Right atrium auricular region (tissue), 2 donors: ENCODE measurements at regions not wholly inside any gene's neighbourhood (a gene's known extent, or its start where the extent isn't known, plus 50 kb on each side); places are given as distances from the start of the nearest gene placed in this dataset.

Experiments used
- DNase-seq: peaks from one replicate; pipeline ENCODE4 v3.0.0-alpha.2; 2019; ENCODE audit warnings: low spot score
- H3K27ac ChIP-seq, 2 donors: fragments of 200-600 bp; sonication (generic); 1 replicate in 1 of 2; 2 replicates in 1 of 2; pipeline ENCODE4 v1.5.1; 2016 to 2019
- H3K27me3 ChIP-seq, 2 donors: fragments of 200-600 bp; sonication (generic); one replicate each; pipeline versions ENCODE4 v1.5.1 to v1.6.0; 2017 to 2019
- H3K36me3 ChIP-seq: fragments of 200-600 bp; sonication (generic); one replicate; pipeline ENCODE4 v1.5.1; 2016
- H3K4me1 ChIP-seq, 2 donors: fragments of 200-600 bp; sonication (generic); one replicate each; pipeline versions ENCODE4 v1.5.1 to v1.6.0; 2017 to 2019
- H3K4me3 ChIP-seq, 2 donors: fragments of 200-600 bp; sonication (generic); 1 replicate in 1 of 2; 2 replicates in 1 of 2; pipeline ENCODE4 v1.5.1; 2017 to 2019; ENCODE audit warnings: mild to moderate bottlenecking in 1 of 2, moderate library complexity in 1 of 2
- H3K9me3 ChIP-seq, 2 donors: fragments of 200-600 bp; sonication (generic); one replicate each; pipeline ENCODE4 v1.5.1; 2019
- CTCF ChIP-seq, 2 donors: fragments of 200-600 bp; sonication (generic); IDR thresholded peaks; one replicate each; pipeline ENCODE4 v1.5.1; 2019; ENCODE audit warnings: antibody characterized with exemption in 2 of 2

GRCh38 chr5:52374286-52374685 is 413.4 kb upstream of the ITGA1 start:
- no peaks in the 10 kb centered on the region for H3K27me3 ChIP-seq
- DNase-seq, result no peak
- no peak overlapping the region for H3K4me3 ChIP-seq
- H3K36me3 ChIP-seq, result no peaks in the 10 kb centered on the region
- TF ChIP-seq CTCF (IDR thresholded peaks at IDR 0.05), result no peak
- no peaks in the 10 kb centered on the region for H3K9me3 ChIP-seq
- no peak overlapping the region for H3K27ac ChIP-seq
- H3K4me1 ChIP-seq, result no peaks in the 10 kb centered on the region

DNA sequence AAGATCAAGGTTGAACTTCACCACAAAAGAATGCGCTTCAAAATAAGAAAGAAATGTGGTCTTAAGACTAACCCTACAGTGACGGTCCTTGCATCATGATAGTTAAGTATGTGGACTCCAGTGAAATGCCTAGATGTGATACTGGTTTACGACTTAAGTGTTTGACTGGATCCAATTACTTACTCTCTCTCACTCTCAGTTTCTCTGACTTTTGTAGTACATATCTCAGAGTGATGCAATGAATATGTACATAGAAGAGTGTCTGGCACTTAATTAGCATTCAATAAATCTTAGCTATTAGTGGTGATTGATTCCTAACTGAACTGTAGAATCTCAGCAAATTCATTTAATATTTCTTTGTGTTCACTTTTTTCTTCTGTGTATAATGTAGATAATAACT is 411.7 kb upstream of the ITGA1 start:
- no peak for TF ChIP-seq CTCF (IDR thresholded peaks at IDR 0.05)
- Histone ChIP-seq H3K27ac (no peak overlapping the region), H3K4me1 (no peaks in the 10 kb centered on the region), H3K4me3 (no peak overlapping the region), H3K36me3 (no peaks in the 10 kb centered on the region), H3K27me3 (no peaks in the 10 kb centered on the region), H3K9me3 (no peaks in the 10 kb centered on the region)
- no peak for DNase-seq

- H3K4me3 ChIP-seq, result no peak overlapping the region
- no peak overlapping the region for H3K27ac ChIP-seq
- no peaks in the 10 kb centered on the region for H3K36me3 ChIP-seq
- no peaks in the 10 kb centered on the region for H3K9me3 ChIP-seq
- no peaks in the 10 kb centered on the region for H3K27me3 ChIP-seq
- H3K4me1 ChIP-seq, result no peaks in the 10 kb centered on the region
- DNase-seq, result no peak
- no peak for TF ChIP-seq CTCF (IDR thresholded peaks at IDR 0.05)
Measured at GRCh38 chr5:52376592-52376991, 411.1 kb upstream of the ITGA1 start.

GRCh38 chr5:52378237-52378636 is 409.5 kb upstream of the ITGA1 start:
- TF ChIP-seq CTCF (IDR thresholded peaks at IDR 0.05), result no peak
- H3K36me3 ChIP-seq, result no peaks in the 10 kb centered on the region
- H3K27ac ChIP-seq, result no peak overlapping the region
- no peak for DNase-seq
- H3K4me3 ChIP-seq, result no peak overlapping the region
- H3K4me1 ChIP-seq, result no peaks in the 10 kb centered on the region
- no peaks in the 10 kb centered on the region for H3K9me3 ChIP-seq
- H3K27me3 ChIP-seq, result no peaks in the 10 kb centered on the region

- Histone ChIP-seq H3K4me1 (no peaks in the 10 kb centered on the region), H3K4me3 (no peak overlapping the region), H3K27ac (no peak overlapping the region), H3K36me3 (no peaks in the 10 kb centered on the region), H3K9me3 (no peaks in the 10 kb centered on the region), H3K27me3 (no peaks in the 10 kb centered on the region)
- no peak for TF ChIP-seq CTCF (IDR thresholded peaks at IDR 0.05)
- DNase-seq, result no peak
Measured at GRCh38 chr5:52388349-52388748, 399.4 kb upstream of the ITGA1 start.

DNA sequence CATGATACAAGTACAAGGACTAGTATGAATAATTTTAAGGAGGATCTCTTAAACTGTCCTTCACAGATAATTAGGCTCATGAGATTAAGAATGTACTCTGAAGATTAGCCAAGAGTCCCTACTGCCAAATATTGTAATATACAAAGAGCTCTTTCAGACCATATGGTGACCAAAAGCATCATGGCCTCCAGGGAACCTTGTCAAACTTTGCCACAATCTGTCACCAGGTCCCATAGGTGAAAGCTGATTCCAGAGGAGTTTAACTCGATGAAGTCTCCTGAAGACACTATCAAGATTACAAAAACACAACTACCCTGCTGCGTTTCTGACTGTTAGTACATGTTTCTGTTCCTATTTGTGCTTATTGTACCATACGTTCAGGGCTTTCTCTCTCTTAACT is 395.4 kb upstream of the ITGA1 start:
- TF ChIP-seq CTCF (IDR thresholded peaks at IDR 0.05), result no peak
- no peak overlapping the region for H3K27ac ChIP-seq
- no peak overlapping the region for H3K4me3 ChIP-seq
- H3K4me1 ChIP-seq, result no peaks in the 10 kb centered on the region
- no peaks in the 10 kb centered on the region for H3K36me3 ChIP-seq
- no peak for DNase-seq
- H3K9me3 ChIP-seq, result peaks cover 0 to 4% of the 10 kb centered on the region in 2 donors
- H3K27me3 ChIP-seq, result no peaks in the 10 kb centered on the region
